B cell (primary cell): ENCODE measurements at regions not wholly inside any gene's neighbourhood (a gene's known extent, or its start where the extent isn't known, plus 50 kb on each side); places are given as distances from the start of the nearest gene placed in this dataset.

Experiments
- ATAC-seq: fragments of 200-7000 bp; cut with Tn5 transposase; one replicate; pipeline ENCODE4 v1.10.0; 2021; ENCODE audit warnings: low read depth, mild to moderate bottlenecking, moderate number of reproducible peaks, moderate library complexity
- CTCF ChIA-PET: fragments of 350-600 bp; sonication (Branson Sonifier 250); formaldehyde crosslinking; loops from one replicate; lab custom pipeline; 2021; ENCODE audit warnings: antibody characterized with exemption, inconsistent platforms; lab: Charles Lee
- POLR2A ChIA-PET: fragments of 350-600 bp; sonication (Branson Sonifier 250); formaldehyde crosslinking; loops from one replicate; lab custom pipeline; 2021; ENCODE audit warnings: antibody characterized with exemption; lab: Charles Lee
- DNase-seq: peaks from one replicate; pipeline ENCODE4 v3.0.0; 2013
- H2AFZ ChIP-seq: 2 replicates; pipeline ENCODE4 v1.6.1; 2012; ENCODE audit warnings: mild to moderate bottlenecking, low read depth, low read length; ENCODE audit not compliant: insufficient read depth, poor library complexity, severe bottlenecking
- H3K27ac ChIP-seq, 2 donors: 1 replicate in 1 of 2; 2 replicates in 1 of 2; pipeline ENCODE4 v1.5.1; 2012 to 2013; ENCODE audit warnings: low read length in 2 of 2, mild to moderate bottlenecking in 2 of 2, moderate library complexity in 1 of 2
- H3K27me3 ChIP-seq, 4 experiments: fragments of 200-600 bp in 1 of 4; sonication (generic) in 1 of 4; replicated peaks in 1 of 4; 1 replicate in 2 of 4; 2 replicates in 2 of 4; pipeline versions ENCODE4 v1.6.1 to v1.7.0; 2013 to 2016; ENCODE audit warnings: low read length in 3 of 4, mild to moderate bottlenecking in 2 of 4, mixed read lengths in 1 of 4, moderate library complexity in 1 of 4; ENCODE audit not compliant: insufficient read depth in 4 of 4, control insufficient read depth in 3 of 4; ENCODE audit errors: control extremely low read depth in 1 of 4
- H3K36me3 ChIP-seq, 2 experiments: replicated peaks in 1 of 2; 1 replicate in 1 of 2; 2 replicates in 1 of 2; pipeline versions ENCODE4 v1.6.1 to v1.7.1; 2013; ENCODE audit warnings: low read length in 1 of 2; ENCODE audit not compliant: insufficient read depth in 2 of 2, control insufficient read depth in 1 of 2; ENCODE audit errors: control extremely low read depth in 1 of 2, extremely low read depth in 1 of 2
- H3K4me1 ChIP-seq, 2 donors: fragments of 200-600 bp in 1 of 2; sonication (generic) in 1 of 2; 1 replicate in 1 of 2; 2 replicates in 1 of 2; pipeline versions ENCODE4 v1.5.1 to v1.6.1; 2013 to 2017; ENCODE audit warnings: low read length in 2 of 2; ENCODE audit not compliant: control insufficient read depth in 2 of 2, insufficient read depth in 2 of 2
- H3K4me2 ChIP-seq: replicated peaks from 2 replicates; pipeline ENCODE3; 2012; ENCODE audit warnings: mild to moderate bottlenecking, low read depth, low read length; ENCODE audit not compliant: poor library complexity, severe bottlenecking
- H3K4me3 ChIP-seq, 5 experiments: fragments of 200-600 bp in 1 of 5; sonication (generic) in 1 of 5; 1 replicate in 3 of 5; 2 replicates in 2 of 5; pipeline versions ENCODE4 v1.5.1 to v1.7.0; 2011 to 2016; ENCODE audit warnings: low read length in 4 of 5, mild to moderate bottlenecking in 4 of 5, low read depth in 2 of 5, control low read depth in 1 of 5, moderate library complexity in 1 of 5; ENCODE audit not compliant: insufficient read depth in 1 of 5; ENCODE audit errors: control extremely low read depth in 1 of 5, extremely low read depth in 1 of 5
- H3K79me2 ChIP-seq: fragments of 200-600 bp; sonication (generic); one replicate; pipeline ENCODE4 v1.6.0; 2016; ENCODE audit warnings: low read length; ENCODE audit not compliant: control insufficient read depth, insufficient read depth
- H3K9ac ChIP-seq: fragments of 200-600 bp; sonication (generic); 2 replicates; pipeline ENCODE4 v1.6.1; 2017; ENCODE audit warnings: mild to moderate bottlenecking, low read length, moderate library complexity
- H3K9me3 ChIP-seq, 3 donors: one replicate each; pipeline versions ENCODE4 v1.6.1 to v1.7.1; 2013; ENCODE audit warnings: low read length in 2 of 3; ENCODE audit not compliant: control insufficient read depth in 2 of 3, insufficient read depth in 1 of 3; ENCODE audit errors: control extremely low read depth in 1 of 3
- H4K20me1 ChIP-seq: 2 replicates; pipeline ENCODE4 v1.6.0; 2012; ENCODE audit warnings: mild to moderate bottlenecking, low read length; ENCODE audit not compliant: insufficient read depth, control insufficient read depth, poor library complexity, severe bottlenecking
- H3K27ac Mint-ChIP-seq: one replicate; pipeline ENCODE4 v1.8.0; 2021; ENCODE audit warnings: mixed read lengths
- H3K27me3 Mint-ChIP-seq: one replicate; pipeline ENCODE4 v1.8.0; 2021; ENCODE audit warnings: mixed read lengths
- H3K4me1 Mint-ChIP-seq: one replicate; pipeline ENCODE4 v1.8.0; 2021; ENCODE audit warnings: mixed read lengths
- H3K4me3 Mint-ChIP-seq: one replicate; pipeline ENCODE4 v1.8.0; 2021; ENCODE audit warnings: mixed read lengths
- H3K9me3 Mint-ChIP-seq: one replicate; pipeline ENCODE4 v1.8.0; 2022; ENCODE audit warnings: mixed read lengths; ENCODE audit not compliant: insufficient read depth
- EZH2 ChIP-seq: IDR thresholded peaks from 2 replicates; pipeline ENCODE4 v1.6.1; 2012; ENCODE audit warnings: borderline replicate concordance, low read depth, mild to moderate bottlenecking, moderate library complexity, low read length; ENCODE audit not compliant: insufficient read depth, poor library complexity, severe bottlenecking
- WGBS: methylation state at CpG from one replicate; pipeline ENCODE4 v1.1.5; 2013; ENCODE audit warnings: missing lambda C conversion rate; ENCODE audit not compliant: insufficient coverage; 5-methylcytosine and 5-hydroxymethylcytosine counted together
- intact Hi-C: fragments of 100-400 bp; cut with micrococcal nuclease; formaldehyde crosslinking; loops from one replicate; pipeline ENCODE4 v1.10.0; 2022
- TF ChIP-seq, protein P1 (sequence below): fragments of 200-600 bp; IDR thresholded peaks from one replicate; pipeline ENCODE4 v1.8.0; 2022; ENCODE audit warnings: antibody characterized with exemption, mild to moderate bottlenecking

GRCh38 chr2:239494578-239494977 is 93.8 kb upstream of the HDAC4 start:
- Histone ChIP-seq H3K9ac (no peak overlapping the region), H3K36me3 (no peaks in the 10 kb centered on the region), H3K27me3 (peaks cover 0 to 9% (median 1%) of the 10 kb centered on the region in 4 experiments), H3K4me1 (no peaks in the 10 kb centered on the region), H3K4me2 (no peak overlapping the region), H3K79me2 (no peaks in the 10 kb centered on the region), H2AFZ (no peak overlapping the region), H4K20me1 (no peaks in the 10 kb centered on the region), H3K9me3 (peaks cover 0 to 9% (median 0%) of the 10 kb centered on the region in 3 donors), H3K4me3 (no peak overlapping the region), H3K27ac (no peak overlapping the region)
- ChIA-PET POLR2A (no interaction called here), CTCF (no interaction called here)
- Mint-ChIP-seq H3K27ac (no peak overlapping the region), H3K27me3 (peaks cover 18% of the 10 kb centered on the region), H3K4me1 (no peaks in the 10 kb centered on the region), H3K9me3 (no peaks in the 10 kb centered on the region), H3K4me3 (no peak overlapping the region)
- DNase-seq (no peak), ATAC-seq (no peak)
- intact Hi-C loops = no loop called here
- no CpG with 5 or more reads among the region's 3 CpGs for WGBS
- TF ChIP-seq, protein P1, sequence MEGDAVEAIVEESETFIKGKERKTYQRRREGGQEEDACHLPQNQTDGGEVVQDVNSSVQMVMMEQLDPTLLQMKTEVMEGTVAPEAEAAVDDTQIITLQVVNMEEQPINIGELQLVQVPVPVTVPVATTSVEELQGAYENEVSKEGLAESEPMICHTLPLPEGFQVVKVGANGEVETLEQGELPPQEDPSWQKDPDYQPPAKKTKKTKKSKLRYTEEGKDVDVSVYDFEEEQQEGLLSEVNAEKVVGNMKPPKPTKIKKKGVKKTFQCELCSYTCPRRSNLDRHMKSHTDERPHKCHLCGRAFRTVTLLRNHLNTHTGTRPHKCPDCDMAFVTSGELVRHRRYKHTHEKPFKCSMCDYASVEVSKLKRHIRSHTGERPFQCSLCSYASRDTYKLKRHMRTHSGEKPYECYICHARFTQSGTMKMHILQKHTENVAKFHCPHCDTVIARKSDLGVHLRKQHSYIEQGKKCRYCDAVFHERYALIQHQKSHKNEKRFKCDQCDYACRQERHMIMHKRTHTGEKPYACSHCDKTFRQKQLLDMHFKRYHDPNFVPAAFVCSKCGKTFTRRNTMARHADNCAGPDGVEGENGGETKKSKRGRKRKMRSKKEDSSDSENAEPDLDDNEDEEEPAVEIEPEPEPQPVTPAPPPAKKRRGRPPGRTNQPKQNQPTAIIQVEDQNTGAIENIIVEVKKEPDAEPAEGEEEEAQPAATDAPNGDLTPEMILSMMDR = no peak

DNA sequence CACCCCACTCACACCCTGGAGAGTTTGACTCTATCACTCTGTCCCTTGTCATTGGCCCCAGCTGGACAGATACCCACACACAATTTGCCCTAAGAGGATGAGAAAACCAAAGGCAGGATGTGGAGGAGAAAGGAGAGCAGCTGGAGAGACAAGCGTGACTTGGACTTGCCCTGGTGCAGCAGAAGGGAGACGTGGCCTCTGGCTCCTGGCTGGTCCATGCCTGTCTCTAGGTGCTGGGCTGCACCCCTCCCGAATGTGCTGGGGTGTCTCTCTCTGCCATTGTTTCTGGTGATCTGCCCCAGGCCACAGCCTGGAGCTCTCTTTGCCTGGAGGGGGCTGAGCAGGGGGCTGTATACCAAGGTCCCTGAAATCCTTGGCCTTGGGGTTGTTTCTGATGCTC is 88.7 kb upstream of the HDAC4 start:
- CTCF ChIA-PET = no interaction called here
- no peak overlapping the region for H3K9ac ChIP-seq
- H3K79me2 ChIP-seq = no peaks in the 10 kb centered on the region
- DNase-seq (no peak), ATAC-seq (no peak)
- no peak overlapping the region for H3K4me3 Mint-ChIP-seq
- intact Hi-C loops = no loop called here
- no peaks in the 10 kb centered on the region for H3K36me3 ChIP-seq
- no peaks in the 10 kb centered on the region for H3K9me3 Mint-ChIP-seq
- WGBS = 79% methylated on average over 3 of the region's 3 CpGs
- H3K27ac Mint-ChIP-seq = no peak overlapping the region
- no peaks in the 10 kb centered on the region for H4K20me1 ChIP-seq
- no peaks in the 10 kb centered on the region for H3K4me1 ChIP-seq
- H3K4me1 Mint-ChIP-seq = no peaks in the 10 kb centered on the region
- no peak overlapping the region for H2AFZ ChIP-seq
- H3K4me3 ChIP-seq = no peak overlapping the region
- peaks cover 0 to 10% (median 1%) of the 10 kb centered on the region in 4 experiments for H3K27me3 ChIP-seq
- no peak overlapping the region for H3K27ac ChIP-seq
- no peaks in the 10 kb centered on the region for H3K9me3 ChIP-seq
- TF ChIP-seq EZH2 = no peak
- TF ChIP-seq, protein P1 = no peak
- peaks cover 10% of the 10 kb centered on the region for H3K27me3 Mint-ChIP-seq
- POLR2A ChIA-PET = no interaction called here
- H3K4me2 ChIP-seq = no peak overlapping the region
